ENCODE measurements at regions not wholly inside any gene's neighbourhood (a gene's known extent, or its start where the extent isn't known, plus 50 kb on each side); places are given as distances from the start of the nearest gene placed in this dataset.
"Not testable (repeated sequence)": the region's sequence is repeated elsewhere in the genome, so short reads cannot be mapped to it uniquely, and the experiment has no call there.

GRCh38 chr2:111319552-111319951 is 198.8 kb downstream of the BCL2L11 start:
- H3K4me1 ChIP-seq (ENCODE audit: control insufficient read depth, insufficient read depth, low read length, unreplicated experiment); H3K4me3 ChIP-seq (ENCODE audit: low read depth, low read length); H3K27ac ChIP-seq (ENCODE audit: low read depth, low read length); H3K36me3 ChIP-seq (ENCODE audit: insufficient read depth, low read length); H3K79me2 ChIP-seq (ENCODE audit: control insufficient read depth, insufficient read depth, low read length, unreplicated experiment); H2AFZ ChIP-seq (ENCODE audit: low read length, unreplicated experiment); H3K27me3 ChIP-seq (ENCODE audit: insufficient read depth, low read length): not testable (repeated sequence)

- not testable (repeated sequence) for H3K27ac ChIP-seq (ENCODE audit: low read depth, low read length); H3K79me2 ChIP-seq (ENCODE audit: control insufficient read depth, insufficient read depth, low read length, unreplicated experiment); H3K27me3 ChIP-seq (ENCODE audit: insufficient read depth, low read length); H2AFZ ChIP-seq (ENCODE audit: low read length, unreplicated experiment); H3K4me3 ChIP-seq (ENCODE audit: low read depth, low read length); H3K4me1 ChIP-seq (ENCODE audit: control insufficient read depth, insufficient read depth, low read length, unreplicated experiment); H3K36me3 ChIP-seq (ENCODE audit: insufficient read depth, low read length)
These were observed 199.6 kb downstream of the BCL2L11 start for GRCh38 chr2:111320264-111320663.

- not testable (repeated sequence) for H3K79me2 ChIP-seq (ENCODE audit: control insufficient read depth, insufficient read depth, low read length, unreplicated experiment); H2AFZ ChIP-seq (ENCODE audit: low read length, unreplicated experiment); H3K4me3 ChIP-seq (ENCODE audit: low read depth, low read length); H3K27me3 ChIP-seq (ENCODE audit: insufficient read depth, low read length); H3K36me3 ChIP-seq (ENCODE audit: insufficient read depth, low read length); H3K4me1 ChIP-seq (ENCODE audit: control insufficient read depth, insufficient read depth, low read length, unreplicated experiment)
- H3K27ac ChIP-seq (ENCODE audit: low read depth, low read length): peak overlapping the region; percentile 42
These were observed 200.3 kb downstream of the BCL2L11 start for GRCh38 chr2:111320965-111321364.

GRCh38 chr2:111323384-111323783 is 202.7 kb downstream of the BCL2L11 start:
- not testable (repeated sequence) for H3K4me3 ChIP-seq (ENCODE audit: low read depth, low read length); H3K36me3 ChIP-seq (ENCODE audit: insufficient read depth, low read length); H3K27me3 ChIP-seq (ENCODE audit: insufficient read depth, low read length); H3K4me1 ChIP-seq (ENCODE audit: control insufficient read depth, insufficient read depth, low read length, unreplicated experiment); H3K27ac ChIP-seq (ENCODE audit: low read depth, low read length); H3K79me2 ChIP-seq (ENCODE audit: control insufficient read depth, insufficient read depth, low read length, unreplicated experiment); H2AFZ ChIP-seq (ENCODE audit: low read length, unreplicated experiment)

GRCh38 chr2:111327726-111328125 is 207.0 kb downstream of the BCL2L11 start:
- not testable (repeated sequence) for H3K4me1 ChIP-seq (ENCODE audit: control insufficient read depth, insufficient read depth, low read length, unreplicated experiment); H3K27ac ChIP-seq (ENCODE audit: low read depth, low read length); H3K4me3 ChIP-seq (ENCODE audit: low read depth, low read length); H3K36me3 ChIP-seq (ENCODE audit: insufficient read depth, low read length); H2AFZ ChIP-seq (ENCODE audit: low read length, unreplicated experiment); H3K79me2 ChIP-seq (ENCODE audit: control insufficient read depth, insufficient read depth, low read length, unreplicated experiment); H3K27me3 ChIP-seq (ENCODE audit: insufficient read depth, low read length)

- H3K4me3 ChIP-seq (ENCODE audit: low read depth, low read length); H3K27ac ChIP-seq (ENCODE audit: low read depth, low read length); H3K4me1 ChIP-seq (ENCODE audit: control insufficient read depth, insufficient read depth, low read length, unreplicated experiment); H3K27me3 ChIP-seq (ENCODE audit: insufficient read depth, low read length); H3K79me2 ChIP-seq (ENCODE audit: control insufficient read depth, insufficient read depth, low read length, unreplicated experiment); H3K36me3 ChIP-seq (ENCODE audit: insufficient read depth, low read length); H2AFZ ChIP-seq (ENCODE audit: low read length, unreplicated experiment): not testable (repeated sequence)
These were observed 208.6 kb downstream of the BCL2L11 start for GRCh38 chr2:111329309-111329708.

- not testable (repeated sequence) for H3K79me2 ChIP-seq (ENCODE audit: control insufficient read depth, insufficient read depth, low read length, unreplicated experiment); H2AFZ ChIP-seq (ENCODE audit: low read length, unreplicated experiment); H3K27ac ChIP-seq (ENCODE audit: low read depth, low read length); H3K36me3 ChIP-seq (ENCODE audit: insufficient read depth, low read length); H3K27me3 ChIP-seq (ENCODE audit: insufficient read depth, low read length); H3K4me1 ChIP-seq (ENCODE audit: control insufficient read depth, insufficient read depth, low read length, unreplicated experiment); H3K4me3 ChIP-seq (ENCODE audit: low read depth, low read length)
These were observed 210.5 kb downstream of the BCL2L11 start for GRCh38 chr2:111331099-111331724.

GRCh38 chr2:111335220-111335907 is 214.7 kb downstream of the BCL2L11 start:
- not testable (repeated sequence) for H3K36me3 ChIP-seq (ENCODE audit: insufficient read depth, low read length); H3K27me3 ChIP-seq (ENCODE audit: insufficient read depth, low read length); H3K27ac ChIP-seq (ENCODE audit: low read depth, low read length); H3K4me3 ChIP-seq (ENCODE audit: low read depth, low read length); H3K4me1 ChIP-seq (ENCODE audit: control insufficient read depth, insufficient read depth, low read length, unreplicated experiment); H3K79me2 ChIP-seq (ENCODE audit: control insufficient read depth, insufficient read depth, low read length, unreplicated experiment); H2AFZ ChIP-seq (ENCODE audit: low read length, unreplicated experiment)

- H3K4me3 ChIP-seq (ENCODE audit: low read depth, low read length); H3K27ac ChIP-seq (ENCODE audit: low read depth, low read length); H3K36me3 ChIP-seq (ENCODE audit: insufficient read depth, low read length); H3K4me1 ChIP-seq (ENCODE audit: control insufficient read depth, insufficient read depth, low read length, unreplicated experiment); H3K27me3 ChIP-seq (ENCODE audit: insufficient read depth, low read length); H2AFZ ChIP-seq (ENCODE audit: low read length, unreplicated experiment); H3K79me2 ChIP-seq (ENCODE audit: control insufficient read depth, insufficient read depth, low read length, unreplicated experiment): not testable (repeated sequence)
These were observed 217.8 kb downstream of the BCL2L11 start for GRCh38 chr2:111338474-111338873.

- H3K4me1 ChIP-seq (ENCODE audit: control insufficient read depth, insufficient read depth, low read length, unreplicated experiment); H3K27me3 ChIP-seq (ENCODE audit: insufficient read depth, low read length); H3K79me2 ChIP-seq (ENCODE audit: control insufficient read depth, insufficient read depth, low read length, unreplicated experiment); H3K36me3 ChIP-seq (ENCODE audit: insufficient read depth, low read length); H3K4me3 ChIP-seq (ENCODE audit: low read depth, low read length); H2AFZ ChIP-seq (ENCODE audit: low read length, unreplicated experiment); H3K27ac ChIP-seq (ENCODE audit: low read depth, low read length): not testable (repeated sequence)
These were observed 218.8 kb downstream of the BCL2L11 start for GRCh38 chr2:111339476-111339875.

GRCh38 chr2:111344590-111344989 is 223.9 kb downstream of the BCL2L11 start:
- H3K27ac ChIP-seq (ENCODE audit: low read depth, low read length); H3K79me2 ChIP-seq (ENCODE audit: control insufficient read depth, insufficient read depth, low read length, unreplicated experiment); H2AFZ ChIP-seq (ENCODE audit: low read length, unreplicated experiment); H3K36me3 ChIP-seq (ENCODE audit: insufficient read depth, low read length); H3K4me3 ChIP-seq (ENCODE audit: low read depth, low read length); H3K27me3 ChIP-seq (ENCODE audit: insufficient read depth, low read length); H3K4me1 ChIP-seq (ENCODE audit: control insufficient read depth, insufficient read depth, low read length, unreplicated experiment): not testable (repeated sequence)
